B cell (primary cell): ENCODE measurements at regions not wholly inside any gene's neighbourhood (a gene's known extent, or its start where the extent isn't known, plus 50 kb on each side); places are given as distances from the start of the nearest gene placed in this dataset.

Experiments used
- ATAC-seq: fragments of 200-7000 bp; cut with Tn5 transposase; one replicate; pipeline ENCODE4 v1.10.0; 2021; ENCODE audit warnings: low read depth, mild to moderate bottlenecking, moderate number of reproducible peaks, moderate library complexity
- CTCF ChIA-PET: fragments of 350-600 bp; sonication (Branson Sonifier 250); formaldehyde crosslinking; loops from one replicate; lab custom pipeline; 2021; ENCODE audit warnings: antibody characterized with exemption, inconsistent platforms; lab: Charles Lee
- POLR2A ChIA-PET: fragments of 350-600 bp; sonication (Branson Sonifier 250); formaldehyde crosslinking; loops from one replicate; lab custom pipeline; 2021; ENCODE audit warnings: antibody characterized with exemption; lab: Charles Lee
- DNase-seq: peaks from one replicate; pipeline ENCODE4 v3.0.0; 2013
- H2AFZ ChIP-seq: 2 replicates; pipeline ENCODE4 v1.6.1; 2012; ENCODE audit warnings: mild to moderate bottlenecking, low read depth, low read length; ENCODE audit not compliant: insufficient read depth, poor library complexity, severe bottlenecking
- H3K27ac ChIP-seq, 2 donors: 1 replicate in 1 of 2; 2 replicates in 1 of 2; pipeline ENCODE4 v1.5.1; 2012 to 2013; ENCODE audit warnings: low read length in 2 of 2, mild to moderate bottlenecking in 2 of 2, moderate library complexity in 1 of 2
- H3K27me3 ChIP-seq, 4 experiments: fragments of 200-600 bp in 1 of 4; sonication (generic) in 1 of 4; replicated peaks in 1 of 4; 1 replicate in 2 of 4; 2 replicates in 2 of 4; pipeline versions ENCODE4 v1.6.1 to v1.7.0; 2013 to 2016; ENCODE audit warnings: low read length in 3 of 4, mild to moderate bottlenecking in 2 of 4, mixed read lengths in 1 of 4, moderate library complexity in 1 of 4; ENCODE audit not compliant: insufficient read depth in 4 of 4, control insufficient read depth in 3 of 4; ENCODE audit errors: control extremely low read depth in 1 of 4
- H3K36me3 ChIP-seq, 2 experiments: replicated peaks in 1 of 2; 1 replicate in 1 of 2; 2 replicates in 1 of 2; pipeline versions ENCODE4 v1.6.1 to v1.7.1; 2013; ENCODE audit warnings: low read length in 1 of 2; ENCODE audit not compliant: insufficient read depth in 2 of 2, control insufficient read depth in 1 of 2; ENCODE audit errors: control extremely low read depth in 1 of 2, extremely low read depth in 1 of 2
- H3K4me1 ChIP-seq, 2 donors: fragments of 200-600 bp in 1 of 2; sonication (generic) in 1 of 2; 1 replicate in 1 of 2; 2 replicates in 1 of 2; pipeline versions ENCODE4 v1.5.1 to v1.6.1; 2013 to 2017; ENCODE audit warnings: low read length in 2 of 2; ENCODE audit not compliant: control insufficient read depth in 2 of 2, insufficient read depth in 2 of 2
- H3K4me2 ChIP-seq: replicated peaks from 2 replicates; pipeline ENCODE3; 2012; ENCODE audit warnings: mild to moderate bottlenecking, low read depth, low read length; ENCODE audit not compliant: poor library complexity, severe bottlenecking
- H3K4me3 ChIP-seq, 5 experiments: fragments of 200-600 bp in 1 of 5; sonication (generic) in 1 of 5; 1 replicate in 3 of 5; 2 replicates in 2 of 5; pipeline versions ENCODE4 v1.5.1 to v1.7.0; 2011 to 2016; ENCODE audit warnings: low read length in 4 of 5, mild to moderate bottlenecking in 4 of 5, low read depth in 2 of 5, control low read depth in 1 of 5, moderate library complexity in 1 of 5; ENCODE audit not compliant: insufficient read depth in 1 of 5; ENCODE audit errors: control extremely low read depth in 1 of 5, extremely low read depth in 1 of 5
- H3K79me2 ChIP-seq: fragments of 200-600 bp; sonication (generic); one replicate; pipeline ENCODE4 v1.6.0; 2016; ENCODE audit warnings: low read length; ENCODE audit not compliant: control insufficient read depth, insufficient read depth
- H3K9ac ChIP-seq: fragments of 200-600 bp; sonication (generic); 2 replicates; pipeline ENCODE4 v1.6.1; 2017; ENCODE audit warnings: mild to moderate bottlenecking, low read length, moderate library complexity
- H3K9me3 ChIP-seq, 3 donors: one replicate each; pipeline versions ENCODE4 v1.6.1 to v1.7.1; 2013; ENCODE audit warnings: low read length in 2 of 3; ENCODE audit not compliant: control insufficient read depth in 2 of 3, insufficient read depth in 1 of 3; ENCODE audit errors: control extremely low read depth in 1 of 3
- H4K20me1 ChIP-seq: 2 replicates; pipeline ENCODE4 v1.6.0; 2012; ENCODE audit warnings: mild to moderate bottlenecking, low read length; ENCODE audit not compliant: insufficient read depth, control insufficient read depth, poor library complexity, severe bottlenecking
- H3K27ac Mint-ChIP-seq: one replicate; pipeline ENCODE4 v1.8.0; 2021; ENCODE audit warnings: mixed read lengths
- H3K27me3 Mint-ChIP-seq: one replicate; pipeline ENCODE4 v1.8.0; 2021; ENCODE audit warnings: mixed read lengths
- H3K4me1 Mint-ChIP-seq: one replicate; pipeline ENCODE4 v1.8.0; 2021; ENCODE audit warnings: mixed read lengths
- H3K4me3 Mint-ChIP-seq: one replicate; pipeline ENCODE4 v1.8.0; 2021; ENCODE audit warnings: mixed read lengths
- H3K9me3 Mint-ChIP-seq: one replicate; pipeline ENCODE4 v1.8.0; 2022; ENCODE audit warnings: mixed read lengths; ENCODE audit not compliant: insufficient read depth
- CTCF ChIP-seq: fragments of 200-600 bp; IDR thresholded peaks from one replicate; pipeline ENCODE4 v1.8.0; 2022; ENCODE audit warnings: antibody characterized with exemption, mild to moderate bottlenecking
- EZH2 ChIP-seq: IDR thresholded peaks from 2 replicates; pipeline ENCODE4 v1.6.1; 2012; ENCODE audit warnings: borderline replicate concordance, low read depth, mild to moderate bottlenecking, moderate library complexity, low read length; ENCODE audit not compliant: insufficient read depth, poor library complexity, severe bottlenecking
- WGBS: methylation state at CpG from one replicate; pipeline ENCODE4 v1.1.5; 2013; ENCODE audit warnings: missing lambda C conversion rate; ENCODE audit not compliant: insufficient coverage; 5-methylcytosine and 5-hydroxymethylcytosine counted together
- intact Hi-C: fragments of 100-400 bp; cut with micrococcal nuclease; formaldehyde crosslinking; loops from one replicate; pipeline ENCODE4 v1.10.0; 2022

- no peak overlapping the region for H3K4me3 ChIP-seq
- ATAC-seq: no peak
- H3K4me2 ChIP-seq: no peak overlapping the region
- no peak for DNase-seq
- H3K9me3 ChIP-seq: peaks cover 0 to 1% (median 0%) of the 10 kb centered on the region in 3 donors
- no peaks in the 10 kb centered on the region for H3K79me2 ChIP-seq
- 61% methylated on average over 2 of the region's 7 CpGs for WGBS
- H3K4me1 ChIP-seq: no peaks in the 10 kb centered on the region
- H3K4me1 Mint-ChIP-seq: no peaks in the 10 kb centered on the region
- H3K36me3 ChIP-seq: no peaks in the 10 kb centered on the region
- POLR2A ChIA-PET: no interaction called here
- no peak overlapping the region for H3K4me3 Mint-ChIP-seq
- H3K9ac ChIP-seq: no peak overlapping the region
- H3K27me3 Mint-ChIP-seq: no peaks in the 10 kb centered on the region
- H3K27ac ChIP-seq: no peak overlapping the region
- intact Hi-C loops: no loop called here
- no peaks in the 10 kb centered on the region for H3K27me3 ChIP-seq
- no peaks in the 10 kb centered on the region for H4K20me1 ChIP-seq
- no peak overlapping the region for H2AFZ ChIP-seq
- H3K27ac Mint-ChIP-seq: no peak overlapping the region
- CTCF ChIA-PET: no interaction called here
- H3K9me3 Mint-ChIP-seq: no peaks in the 10 kb centered on the region
- TF ChIP-seq EZH2 (no peak), CTCF (no peak)
These were observed 462.7 kb downstream of the PLOD2 start for GRCh38 chr3:145698250-145698649.

GRCh38 chr3:145698749-145699148 lies 462.2 kb downstream of the PLOD2 start:
- Histone ChIP-seq H3K9me3 (peaks cover 0 to 1% (median 0%) of the 10 kb centered on the region in 3 donors), H3K4me3 (no peak overlapping the region), H3K27ac (no peak overlapping the region), H3K27me3 (no peaks in the 10 kb centered on the region), H3K79me2 (no peaks in the 10 kb centered on the region), H3K9ac (no peak overlapping the region), H3K4me1 (no peaks in the 10 kb centered on the region), H4K20me1 (no peaks in the 10 kb centered on the region), H3K4me2 (no peak overlapping the region), H2AFZ (no peak overlapping the region), H3K36me3 (no peaks in the 10 kb centered on the region)
- CTCF ChIA-PET: no interaction called here
- ATAC-seq: no peak
- no peaks in the 10 kb centered on the region for H3K4me1 Mint-ChIP-seq
- H3K9me3 Mint-ChIP-seq: no peaks in the 10 kb centered on the region
- no peak overlapping the region for H3K27ac Mint-ChIP-seq
- no peak overlapping the region for H3K4me3 Mint-ChIP-seq
- TF ChIP-seq EZH2 (no peak), CTCF (no peak)
- H3K27me3 Mint-ChIP-seq: no peaks in the 10 kb centered on the region
- DNase-seq: no peak
- intact Hi-C loops: no loop called here
- POLR2A ChIA-PET: no interaction called here
